Brain microvascular endothelial cell (primary cell): ENCODE measurements at regions not wholly inside any gene's neighbourhood (a gene's known extent, or its start where the extent isn't known, plus 50 kb on each side); places are given as distances from the start of the nearest gene placed in this dataset.

ENCODE experiments used
- DNase-seq: peaks from one replicate; pipeline ENCODE4 v3.0.0-alpha.2; 2020
- H3K27ac ChIP-seq: fragments of 250-450 bp; sonication (Bioruptor Pico); 2 replicates; pipeline ENCODE4 v1.5.1; 2020; ENCODE audit warnings: mild to moderate bottlenecking, moderate library complexity
- H3K27me3 ChIP-seq: fragments of 250-450 bp; sonication (Bioruptor Pico); replicated peaks from 2 replicates; pipeline ENCODE4 v1.5.1; 2020; ENCODE audit warnings: mild to moderate bottlenecking
- H3K36me3 ChIP-seq: fragments of 250-450 bp; sonication (Bioruptor Pico); replicated peaks from 2 replicates; pipeline ENCODE4 v1.5.1; 2020; ENCODE audit warnings: mild to moderate bottlenecking
- H3K4me3 ChIP-seq: 2 replicates; pipeline ENCODE4 v1.5.1; 2011; ENCODE audit warnings: low read depth, mild to moderate bottlenecking, control low read depth, low read length, moderate library complexity
- CTCF ChIP-seq: IDR thresholded peaks from 2 replicates; pipeline ENCODE4 v1.5.1; 2011; ENCODE audit warnings: low read depth, mild to moderate bottlenecking, moderate library complexity, low read length, control low read depth, inconsistent platforms; ENCODE audit errors: missing control alignments
- in situ Hi-C: cut with HindIII; loops from 2 replicates; pipeline ENCODE4 v1.10.0; 2017; ENCODE audit warnings: low sequenced_read_pairs, low pct_ligation_motif_present

- H3K36me3 ChIP-seq = no peaks in the 10 kb centered on the region
- in situ Hi-C loops = no loop called here
- no peak overlapping the region for H3K4me3 ChIP-seq
- H3K27me3 ChIP-seq = no peaks in the 10 kb centered on the region
- no peak overlapping the region for H3K27ac ChIP-seq
- no peak for DNase-seq
- TF ChIP-seq CTCF = no peak
These were observed 292.4 kb upstream of the AKR1E2 start for GRCh38 chr10:4533621-4534020.

GRCh38 chr10:4532976-4533375 lies 293.0 kb upstream of the AKR1E2 start:
- Histone ChIP-seq H3K27ac (peak overlapping the region; percentile 53), H3K27me3 (no peaks in the 10 kb centered on the region), H3K36me3 (no peaks in the 10 kb centered on the region), H3K4me3 (no peak overlapping the region)
- TF ChIP-seq CTCF = no peak
- in situ Hi-C loops = no loop called here
- DNase-seq = no peak

GRCh38 chr10:4532467-4532866 lies 293.5 kb upstream of the AKR1E2 start:
- peak; percentile 21 for DNase-seq
- Histone ChIP-seq H3K27ac (peak overlapping the region; percentile 53), H3K27me3 (no peaks in the 10 kb centered on the region), H3K36me3 (no peaks in the 10 kb centered on the region), H3K4me3 (no peak overlapping the region)
- in situ Hi-C loops = no loop called here
- no peak for TF ChIP-seq CTCF

GRCh38 chr10:4532011-4532410 lies 294.0 kb upstream of the AKR1E2 start:
- H3K27ac ChIP-seq = peak overlapping the region; percentile 53
- no peak for TF ChIP-seq CTCF
- in situ Hi-C loops = no loop called here

GRCh38 chr10:4529266-4529665 lies 296.7 kb upstream of the AKR1E2 start:
- H3K27me3 ChIP-seq = no peaks in the 10 kb centered on the region
- H3K4me3 ChIP-seq = no peak overlapping the region
- DNase-seq = no peak
- H3K36me3 ChIP-seq = no peaks in the 10 kb centered on the region
- no peak for TF ChIP-seq CTCF
- in situ Hi-C loops = no loop called here
- no peak overlapping the region for H3K27ac ChIP-seq

More at GRCh38 chr10:4532011-4532410, 294.0 kb upstream of the AKR1E2 start:
- no peaks in the 10 kb centered on the region for H3K36me3 ChIP-seq
- no peak for DNase-seq
- no peaks in the 10 kb centered on the region for H3K27me3 ChIP-seq
- H3K4me3 ChIP-seq = no peak overlapping the region

- peak; percentile 28 for DNase-seq
- H3K36me3 ChIP-seq = no peaks in the 10 kb centered on the region
- in situ Hi-C loops = no loop called here
- no peak for TF ChIP-seq CTCF
- H3K27ac ChIP-seq = peak overlapping the region; percentile 13
- H3K27me3 ChIP-seq = no peaks in the 10 kb centered on the region
- no peak overlapping the region for H3K4me3 ChIP-seq
These were observed 298.6 kb upstream of the AKR1E2 start for GRCh38 chr10:4527281-4527970.
